Breast epithelium (tissue), 3 donors: ENCODE measurements at regions not wholly inside any gene's neighbourhood (a gene's known extent, or its start where the extent isn't known, plus 50 kb on each side); places are given as distances from the start of the nearest gene placed in this dataset.

Source experiments
- POLR2A ChIP-seq: fragments of 450-650 bp; IDR thresholded peaks from one replicate; pipeline ENCODE4 v1.6.1; 2016; ENCODE audit warnings: antibody characterized with exemption, mild to moderate bottlenecking, moderate library complexity
- POLR2AphosphoS5 ChIP-seq, 3 donors: sonication (generic); formaldehyde crosslinking; IDR thresholded peaks; one replicate each; pipeline ENCODE4 v1.6.1; 2017; ENCODE audit warnings: antibody characterized with exemption in 3 of 3
- TF ChIP-seq, protein P1 (sequence below), 3 donors: fragments of 450-650 bp; IDR thresholded peaks; one replicate each; pipeline ENCODE4 v1.5.1; 2016 to 2017; ENCODE audit warnings: antibody characterized with exemption in 3 of 3, mild to moderate bottlenecking in 3 of 3, moderate library complexity in 3 of 3

DNA sequence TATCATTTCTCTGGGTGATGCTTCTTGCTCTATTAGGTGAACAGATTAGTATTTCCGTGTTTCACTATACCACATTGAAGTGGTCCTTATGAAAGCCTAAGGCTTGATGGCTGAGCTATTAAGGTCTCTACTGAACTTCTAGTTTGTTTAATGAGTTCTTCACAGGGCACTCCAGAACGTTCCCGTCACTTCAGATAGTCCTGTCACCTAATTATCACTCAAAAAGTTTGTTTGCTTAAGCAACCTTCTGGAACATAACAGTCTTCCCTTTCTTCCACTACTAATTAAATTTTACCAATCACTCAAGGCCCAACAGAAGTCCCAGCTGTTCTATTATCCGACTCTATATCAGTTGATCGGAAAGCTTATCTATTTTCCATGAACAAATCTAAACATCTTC is 104.6 kb upstream of the ZC3H11B start:
- TF ChIP-seq POLR2A, result no peak
- TF ChIP-seq, protein P1, sequence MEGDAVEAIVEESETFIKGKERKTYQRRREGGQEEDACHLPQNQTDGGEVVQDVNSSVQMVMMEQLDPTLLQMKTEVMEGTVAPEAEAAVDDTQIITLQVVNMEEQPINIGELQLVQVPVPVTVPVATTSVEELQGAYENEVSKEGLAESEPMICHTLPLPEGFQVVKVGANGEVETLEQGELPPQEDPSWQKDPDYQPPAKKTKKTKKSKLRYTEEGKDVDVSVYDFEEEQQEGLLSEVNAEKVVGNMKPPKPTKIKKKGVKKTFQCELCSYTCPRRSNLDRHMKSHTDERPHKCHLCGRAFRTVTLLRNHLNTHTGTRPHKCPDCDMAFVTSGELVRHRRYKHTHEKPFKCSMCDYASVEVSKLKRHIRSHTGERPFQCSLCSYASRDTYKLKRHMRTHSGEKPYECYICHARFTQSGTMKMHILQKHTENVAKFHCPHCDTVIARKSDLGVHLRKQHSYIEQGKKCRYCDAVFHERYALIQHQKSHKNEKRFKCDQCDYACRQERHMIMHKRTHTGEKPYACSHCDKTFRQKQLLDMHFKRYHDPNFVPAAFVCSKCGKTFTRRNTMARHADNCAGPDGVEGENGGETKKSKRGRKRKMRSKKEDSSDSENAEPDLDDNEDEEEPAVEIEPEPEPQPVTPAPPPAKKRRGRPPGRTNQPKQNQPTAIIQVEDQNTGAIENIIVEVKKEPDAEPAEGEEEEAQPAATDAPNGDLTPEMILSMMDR (IDR thresholded peaks at IDR 0.05), result no peak
- TF ChIP-seq POLR2AphosphoS5 (IDR thresholded peaks at IDR 0.05), result no peak
